ENCODE measurements at regions not wholly inside any gene's neighbourhood (a gene's known extent, or its start where the extent isn't known, plus 50 kb on each side); places are given as distances from the start of the nearest gene placed in this dataset.

DNA sequence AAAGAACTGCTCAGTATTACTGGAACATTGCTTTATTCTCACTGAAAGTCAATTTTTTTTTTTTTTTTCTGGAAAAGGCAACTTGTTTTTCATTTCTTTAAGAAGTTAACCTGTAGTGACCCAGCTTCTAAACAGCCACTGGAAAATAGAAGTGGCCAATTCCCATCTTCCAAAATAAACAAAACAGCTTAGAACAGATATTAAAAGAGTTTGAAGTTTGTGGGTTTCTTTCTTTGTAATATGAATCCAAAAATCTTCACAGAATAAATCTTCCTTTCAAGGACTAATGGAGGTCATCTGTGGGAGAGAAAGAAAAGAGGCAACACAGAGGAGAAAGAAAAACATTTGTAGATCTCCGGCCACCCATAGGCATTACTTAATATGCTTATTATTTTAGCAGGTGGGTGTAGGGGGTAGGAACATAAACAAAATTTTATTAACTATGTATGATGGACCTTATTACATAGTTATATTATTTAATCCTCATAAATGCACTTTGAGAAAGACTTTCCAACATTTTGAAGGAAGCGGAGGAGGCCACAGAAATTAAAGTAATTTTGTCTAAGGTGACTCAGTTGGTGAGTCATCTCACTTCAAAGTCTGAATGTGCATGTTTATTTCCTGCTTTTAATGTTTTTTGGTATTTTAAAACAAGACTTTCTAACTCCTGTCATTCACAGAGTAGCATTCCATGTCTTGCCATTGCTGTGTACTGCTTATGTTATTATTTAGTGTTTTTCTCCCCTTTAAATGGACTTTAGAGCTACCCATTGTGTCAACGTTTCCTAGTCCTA is 1791.8 kb upstream of the WWC1 start:
- RAD21 ChIA-PET (ENCODE audit: unreplicated experiment): no interaction called here
- no peak overlapping the region for H3K9ac ChIP-seq (ENCODE audit: control insufficient read depth, insufficient read depth, low read length)
- TF ChIP-seq, protein P1, sequence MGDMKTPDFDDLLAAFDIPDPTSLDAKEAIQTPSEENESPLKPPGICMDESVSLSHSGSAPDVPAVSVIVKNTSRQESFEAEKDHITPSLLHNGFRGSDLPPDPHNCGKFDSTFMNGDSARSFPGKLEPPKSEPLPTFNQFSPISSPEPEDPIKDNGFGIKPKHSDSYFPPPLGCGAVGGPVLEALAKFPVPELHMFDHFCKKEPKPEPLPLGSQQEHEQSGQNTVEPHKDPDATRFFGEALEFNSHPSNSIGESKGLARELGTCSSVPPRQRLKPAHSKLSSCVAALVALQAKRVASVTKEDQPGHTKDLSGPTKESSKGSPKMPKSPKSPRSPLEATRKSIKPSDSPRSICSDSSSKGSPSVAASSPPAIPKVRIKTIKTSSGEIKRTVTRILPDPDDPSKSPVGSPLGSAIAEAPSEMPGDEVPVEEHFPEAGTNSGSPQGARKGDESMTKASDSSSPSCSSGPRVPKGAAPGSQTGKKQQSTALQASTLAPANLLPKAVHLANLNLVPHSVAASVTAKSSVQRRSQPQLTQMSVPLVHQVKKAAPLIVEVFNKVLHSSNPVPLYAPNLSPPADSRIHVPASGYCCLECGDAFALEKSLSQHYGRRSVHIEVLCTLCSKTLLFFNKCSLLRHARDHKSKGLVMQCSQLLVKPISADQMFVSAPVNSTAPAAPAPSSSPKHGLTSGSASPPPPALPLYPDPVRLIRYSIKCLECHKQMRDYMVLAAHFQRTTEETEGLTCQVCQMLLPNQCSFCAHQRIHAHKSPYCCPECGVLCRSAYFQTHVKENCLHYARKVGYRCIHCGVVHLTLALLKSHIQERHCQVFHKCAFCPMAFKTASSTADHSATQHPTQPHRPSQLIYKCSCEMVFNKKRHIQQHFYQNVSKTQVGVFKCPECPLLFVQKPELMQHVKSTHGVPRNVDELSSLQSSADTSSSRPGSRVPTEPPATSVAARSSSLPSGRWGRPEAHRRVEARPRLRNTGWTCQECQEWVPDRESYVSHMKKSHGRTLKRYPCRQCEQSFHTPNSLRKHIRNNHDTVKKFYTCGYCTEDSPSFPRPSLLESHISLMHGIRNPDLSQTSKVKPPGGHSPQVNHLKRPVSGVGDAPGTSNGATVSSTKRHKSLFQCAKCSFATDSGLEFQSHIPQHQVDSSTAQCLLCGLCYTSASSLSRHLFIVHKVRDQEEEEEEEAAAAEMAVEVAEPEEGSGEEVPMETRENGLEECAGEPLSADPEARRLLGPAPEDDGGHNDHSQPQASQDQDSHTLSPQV (IDR thresholded peaks at IDR 0.05): no peak
- TF ChIP-seq IKZF2 (IDR thresholded peaks at IDR 0.05): no peak
- TF ChIP-seq EP300 (IDR thresholded peaks at IDR 0.05; ENCODE audit: borderline replicate concordance in 1 of 2, control insufficient read depth in 1 of 2, low read depth in 2 of 2, low read length in 2 of 2): no peak
- TF ChIP-seq, protein P2, sequence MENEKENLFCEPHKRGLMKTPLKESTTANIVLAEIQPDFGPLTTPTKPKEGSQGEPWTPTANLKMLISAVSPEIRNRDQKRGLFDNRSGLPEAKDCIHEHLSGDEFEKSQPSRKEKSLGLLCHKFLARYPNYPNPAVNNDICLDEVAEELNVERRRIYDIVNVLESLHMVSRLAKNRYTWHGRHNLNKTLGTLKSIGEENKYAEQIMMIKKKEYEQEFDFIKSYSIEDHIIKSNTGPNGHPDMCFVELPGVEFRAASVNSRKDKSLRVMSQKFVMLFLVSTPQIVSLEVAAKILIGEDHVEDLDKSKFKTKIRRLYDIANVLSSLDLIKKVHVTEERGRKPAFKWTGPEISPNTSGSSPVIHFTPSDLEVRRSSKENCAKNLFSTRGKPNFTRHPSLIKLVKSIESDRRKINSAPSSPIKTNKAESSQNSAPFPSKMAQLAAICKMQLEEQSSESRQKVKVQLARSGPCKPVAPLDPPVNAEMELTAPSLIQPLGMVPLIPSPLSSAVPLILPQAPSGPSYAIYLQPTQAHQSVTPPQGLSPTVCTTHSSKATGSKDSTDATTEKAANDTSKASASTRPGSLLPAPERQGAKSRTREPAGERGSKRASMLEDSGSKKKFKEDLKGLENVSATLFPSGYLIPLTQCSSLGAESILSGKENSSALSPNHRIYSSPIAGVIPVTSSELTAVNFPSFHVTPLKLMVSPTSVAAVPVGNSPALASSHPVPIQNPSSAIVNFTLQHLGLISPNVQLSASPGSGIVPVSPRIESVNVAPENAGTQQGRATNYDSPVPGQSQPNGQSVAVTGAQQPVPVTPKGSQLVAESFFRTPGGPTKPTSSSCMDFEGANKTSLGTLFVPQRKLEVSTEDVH (IDR thresholded peaks at IDR 0.05; ENCODE audit: low read depth, partially characterized antibody): no peak
- TF ChIP-seq SRF (IDR thresholded peaks at IDR 0.05; ENCODE audit: low read depth in 2 of 2, low read length in 2 of 2): no peak
- no peak for TF ChIP-seq ZZZ3 (IDR thresholded peaks at IDR 0.05; ENCODE audit: control insufficient read depth, insufficient read length, low read depth)
- TF ChIP-seq CBFB (IDR thresholded peaks at IDR 0.05; ENCODE audit: low read depth): no peak
- TF ChIP-seq TAF1 (IDR thresholded peaks at IDR 0.05; ENCODE audit: borderline replicate concordance, low read depth, low read length): no peak
- no peak for TF ChIP-seq PAX5 (IDR thresholded peaks at IDR 0.05; ENCODE audit: borderline replicate concordance, low read depth, low read length)
- TF ChIP-seq PRDM15 (CRISPR knock-in tag; IDR thresholded peaks at IDR 0.05): no peak

More for the DNA sequence above, 1791.8 kb upstream of the WWC1 start:
- 22% methylated on average over 3 of the region's 3 CpGs for WGBS (ENCODE audit: insufficient coverage, insufficient replicate concordance, low lambda C conversion rate, missing lambda C conversion rate)
- H4K20me1 ChIP-seq (ENCODE audit: control insufficient read depth, insufficient read depth): no peaks in the 10 kb centered on the region
- H3K4me3 ChIP-seq: no peak overlapping the region
- no peaks in the 10 kb centered on the region for H3K9me3 ChIP-seq (replicated peaks; ENCODE audit: control insufficient read depth, insufficient read depth, low read length)
- in situ Hi-C loops (cut with MboI): no loop called here
- ATAC-seq: no peak
- POLR2A ChIA-PET: no interaction called here
- H2AFZ ChIP-seq (ENCODE audit: control insufficient read depth, low read depth, low read length): no peak overlapping the region
- CTCF ChIA-PET: no interaction called here
- BruUV-seq (replicated peaks): no TSS peak
- no peaks in the 10 kb centered on the region for H3K4me1 ChIP-seq (ENCODE audit: control insufficient read depth, insufficient read depth, low read length)
- no peak for FAIRE-seq
- no peak overlapping the region for H3K4me2 ChIP-seq (ENCODE audit: control insufficient read depth, insufficient read depth)
- SMC1A ChIA-PET (ENCODE audit: uncharacterized antibody, unreplicated experiment): interaction anchor here (0.6 kb wide), 1 partner anchor 127 kb away, joined by 3 read pairs; no protein-coding TSS in a partner anchor
- intact Hi-C loops (cut with micrococcal nuclease; ENCODE audit: unreplicated experiment): no loop called here
- no peak for DNase-seq (ENCODE audit: low read depth, low spot score)
- no peaks in the 10 kb centered on the region for H3K27me3 ChIP-seq (replicated peaks in 1 of 2; ENCODE audit: control insufficient read depth in 2 of 2, insufficient read depth in 2 of 2, low read length in 1 of 2)
- H3K79me2 ChIP-seq (ENCODE audit: control insufficient read depth, insufficient read depth, low read length): no peaks in the 10 kb centered on the region
- H3K36me3 ChIP-seq (ENCODE audit: control insufficient read depth in 2 of 2, insufficient read depth in 2 of 2, low read length in 1 of 2): no peaks in the 10 kb centered on the region
- no peak overlapping the region for H3K27ac ChIP-seq (ENCODE audit: control insufficient read depth, insufficient read depth)

Measured in GM12878 (cell line).